Right cardiac atrium (tissue), 5 donors: ENCODE measurements at regions not wholly inside any gene's neighbourhood (a gene's known extent, or its start where the extent isn't known, plus 50 kb on each side); places are given as distances from the start of the nearest gene placed in this dataset.
"Not testable (repeated sequence)": the region's sequence is repeated elsewhere in the genome, so short reads cannot be mapped to it uniquely, and the experiment has no call there.

Experiments
- ATAC-seq, 2 donors: fragments of 200-7000 bp; cut with Tn5 transposase; one replicate each; pipeline versions ENCODE4 v1.8.0 to v1.9.1; 2020; ENCODE audit warnings: moderate library complexity in 2 of 2, mild to moderate bottlenecking in 1 of 2
- DNase-seq, 3 donors: peaks; one replicate each; pipeline ENCODE4 v3.0.0-alpha.2; 2020
- H3K27ac ChIP-seq: one replicate; pipeline ENCODE4 v1.5.1; 2013; ENCODE audit warnings: mild to moderate bottlenecking, low read length, control low read depth, moderate library complexity
- H3K27me3 ChIP-seq: one replicate; pipeline ENCODE4 v1.6.1; 2013; ENCODE audit not compliant: control insufficient read depth, insufficient read depth
- H3K4me1 ChIP-seq: one replicate; pipeline ENCODE4 v1.6.1; 2013; ENCODE audit warnings: low read length; ENCODE audit not compliant: control insufficient read depth, insufficient read depth
- H3K4me3 ChIP-seq: one replicate; pipeline ENCODE4 v1.5.1; 2013; ENCODE audit warnings: low read length, control low read depth
- H3K9me3 ChIP-seq: one replicate; pipeline ENCODE4 v1.6.1; 2013; ENCODE audit warnings: low read length; ENCODE audit not compliant: control insufficient read depth
- WGBS: extraction: QIAGEN DNeasy Blood & Tissue Kit; methylation state at CpG from one replicate; pipeline ENCODE4 v1.1.7; 2013; 5-methylcytosine and 5-hydroxymethylcytosine counted together
- intact Hi-C, 4 donors: fragments of 100-400 bp; cut with DNase I; formaldehyde crosslinking; loops; one replicate each; pipeline versions ENCODE4 v1.11.0 to v1.14.0; 2022 to 2023
- donor health status: healthy with polysubstance abuse.
- donor health status: DM: no; HTN: yes; CAD: no.
- donor health status: DM: no; HTN: no; CAD: no.
- donor health status: DM: no; HTN: yes; CAD: no; lungs with severe emphysema.
- donor health status: DM: yes; HTN: yes; CAD: no.

- Histone ChIP-seq H3K9me3 (no peaks in the 10 kb centered on the region), H3K27me3 (no peaks in the 10 kb centered on the region), H3K4me1 (no peaks in the 10 kb centered on the region), H3K27ac (no peak overlapping the region), H3K4me3 (no peak overlapping the region)
- intact Hi-C loops: no loop called here
- ATAC-seq (no peak), DNase-seq (no peak)
- WGBS: 49% methylated on average over 2 of the region's 2 CpGs
Observed at GRCh38 chr3:153809097-153809496, 312.1 kb upstream of the ARHGEF26 start.

- no peaks in the 10 kb centered on the region for H3K27me3 ChIP-seq
- H3K9me3 ChIP-seq: no peaks in the 10 kb centered on the region
- no peak overlapping the region for H3K4me3 ChIP-seq
- no peaks in the 10 kb centered on the region for H3K4me1 ChIP-seq
- H3K27ac ChIP-seq: no peak overlapping the region
- intact Hi-C loops: no loop called here
- no peak for DNase-seq
- no peak for ATAC-seq
Observed at GRCh38 chr3:153818338-153818737, 302.9 kb upstream of the ARHGEF26 start.

- ATAC-seq: no peak
- no peak overlapping the region for H3K4me3 ChIP-seq
- intact Hi-C loops: no loop called here
- H3K27ac ChIP-seq: no peak overlapping the region
- no peaks in the 10 kb centered on the region for H3K4me1 ChIP-seq
- no peaks in the 10 kb centered on the region for H3K9me3 ChIP-seq
- no peaks in the 10 kb centered on the region for H3K27me3 ChIP-seq
- peak in 1 of 3 donors; percentile 23 for DNase-seq
Observed at GRCh38 chr3:153820035-153820434, 301.2 kb upstream of the ARHGEF26 start.

GRCh38 chr3:153828346-153828745 is 292.8 kb upstream of the ARHGEF26 start:
- ATAC-seq, H3K4me3 ChIP-seq, DNase-seq, H3K4me1 ChIP-seq, intact Hi-C loops, H3K27me3 ChIP-seq, H3K27ac ChIP-seq, H3K9me3 ChIP-seq: not testable (repeated sequence)
- WGBS: 95% methylated on average over 3 of the region's 3 CpGs

GRCh38 chr3:153829606-153830170 is 291.5 kb upstream of the ARHGEF26 start:
- DNase-seq: no peak
- no peak overlapping the region for H3K27ac ChIP-seq
- intact Hi-C loops: no loop called here
- no peak for ATAC-seq
- H3K27me3 ChIP-seq: no peaks in the 10 kb centered on the region
- H3K4me1 ChIP-seq: no peaks in the 10 kb centered on the region
- H3K4me3 ChIP-seq: no peak overlapping the region
- WGBS: 46% methylated on average over 2 of the region's 2 CpGs
- peaks cover 2% of the 10 kb centered on the region for H3K9me3 ChIP-seq

GRCh38 chr3:153830552-153830951 is 290.6 kb upstream of the ARHGEF26 start:
- ATAC-seq (no peak), DNase-seq (no peak)
- Histone ChIP-seq H3K27ac (no peak overlapping the region), H3K9me3 (peaks cover under 1% of the 10 kb centered on the region), H3K27me3 (no peaks in the 10 kb centered on the region), H3K4me1 (no peaks in the 10 kb centered on the region), H3K4me3 (no peak overlapping the region)
- 39% methylated on average over 1 of the region's 1 CpG for WGBS
- intact Hi-C loops: no loop called here

GRCh38 chr3:153835540-153835939 is 285.6 kb upstream of the ARHGEF26 start:
- Histone ChIP-seq H3K4me1 (no peaks in the 10 kb centered on the region), H3K9me3 (no peaks in the 10 kb centered on the region), H3K27me3 (no peaks in the 10 kb centered on the region), H3K4me3 (no peak overlapping the region), H3K27ac (no peak overlapping the region)
- 81% methylated on average over 3 of the region's 3 CpGs for WGBS
- intact Hi-C loops: no loop called here
- no peak for DNase-seq
- no peak for ATAC-seq

GRCh38 chr3:153840487-153840886 is 280.7 kb upstream of the ARHGEF26 start:
- Histone ChIP-seq H3K27me3 (no peaks in the 10 kb centered on the region), H3K27ac (no peak overlapping the region), H3K9me3 (no peaks in the 10 kb centered on the region), H3K4me3 (no peak overlapping the region), H3K4me1 (no peaks in the 10 kb centered on the region)
- intact Hi-C loops: no loop called here
- WGBS: 97% methylated on average over 1 of the region's 1 CpG
- ATAC-seq: no peak
- DNase-seq: no peak

- ATAC-seq (no peak), DNase-seq (no peak)
- Histone ChIP-seq H3K9me3 (no peaks in the 10 kb centered on the region), H3K27me3 (no peaks in the 10 kb centered on the region), H3K27ac (no peak overlapping the region), H3K4me3 (no peak overlapping the region), H3K4me1 (no peaks in the 10 kb centered on the region)
- intact Hi-C loops: no loop called here
Observed at GRCh38 chr3:153843994-153844393, 277.2 kb upstream of the ARHGEF26 start.

- no peaks in the 10 kb centered on the region for H3K27me3 ChIP-seq
- no peak for ATAC-seq
- no peak overlapping the region for H3K4me3 ChIP-seq
- no peaks in the 10 kb centered on the region for H3K9me3 ChIP-seq
- H3K4me1 ChIP-seq: no peaks in the 10 kb centered on the region
- no peak overlapping the region for H3K27ac ChIP-seq
- intact Hi-C loops: no loop called here
- WGBS: 81% methylated on average over 4 of the region's 4 CpGs
- no peak for DNase-seq
Observed at GRCh38 chr3:153845311-153845710, 275.9 kb upstream of the ARHGEF26 start.

- intact Hi-C loops: no loop called here
- Histone ChIP-seq H3K9me3 (no peaks in the 10 kb centered on the region), H3K27me3 (no peaks in the 10 kb centered on the region), H3K4me1 (no peaks in the 10 kb centered on the region), H3K4me3 (no peak overlapping the region), H3K27ac (no peak overlapping the region)
- ATAC-seq: no peak
- WGBS: 38% methylated on average over 3 of the region's 3 CpGs
- no peak for DNase-seq
Observed at GRCh38 chr3:153848702-153849101, 272.5 kb upstream of the ARHGEF26 start.

GRCh38 chr3:153852355-153852754 is 268.8 kb upstream of the ARHGEF26 start:
- WGBS: 57% methylated on average over 2 of the region's 2 CpGs
- intact Hi-C loops: no loop called here
- Histone ChIP-seq H3K27me3 (no peaks in the 10 kb centered on the region), H3K27ac (no peak overlapping the region), H3K9me3 (no peaks in the 10 kb centered on the region), H3K4me3 (no peak overlapping the region), H3K4me1 (no peaks in the 10 kb centered on the region)
- ATAC-seq (no peak), DNase-seq (no peak)
